ENCODE measurements at regions not wholly inside any gene's neighbourhood (a gene's known extent, or its start where the extent isn't known, plus 50 kb on each side); places are given as distances from the start of the nearest gene placed in this dataset.

GRCh38 chr10:121112579-121113384 lies 261.6 kb downstream of the WDR11 start:
- no peaks in the 10 kb centered on the region for H3K9me2 ChIP-seq (replicated peaks; ENCODE audit: insufficient read depth)
- no peak overlapping the region for H3K4me2 ChIP-seq
- H3K4me3 ChIP-seq: no peak overlapping the region
- peak; percentile 10 for DNase-seq (ENCODE audit: low spot score)
- no peaks in the 10 kb centered on the region for H3K79me2 ChIP-seq
- WGBS (ENCODE audit: low lambda C conversion rate, missing lambda C conversion rate): 76% methylated on average over 10 of the region's 10 CpGs
- H3K36me3 ChIP-seq (replicated peaks; ENCODE audit: insufficient read depth, low read depth): no peaks in the 10 kb centered on the region
- peak overlapping the region; percentile 47 for H3K27ac ChIP-seq
- H3K9me3 ChIP-seq (ENCODE audit: low read depth): no peaks in the 10 kb centered on the region
- H2AFZ ChIP-seq: no peak overlapping the region
- TF ChIP-seq EZH2phosphoT487 (IDR thresholded peaks at IDR 0.05; ENCODE audit: low read depth, severe bottlenecking, unreplicated experiment) (no peak), CTCF (IDR thresholded peaks at IDR 0.05; ENCODE audit: poor library complexity) (peak; percentile 27)
- no peaks in the 10 kb centered on the region for H4K20me1 ChIP-seq (ENCODE audit: insufficient read depth, poor library complexity, severe bottlenecking)
- H3K4me1 ChIP-seq (ENCODE audit: insufficient read depth): peaks cover 16% of the 10 kb centered on the region
- H3K27me3 ChIP-seq: no peaks in the 10 kb centered on the region

- no peaks in the 10 kb centered on the region for H3K36me3 ChIP-seq (replicated peaks; ENCODE audit: insufficient read depth, low read depth)
- peak overlapping the region; percentile 47 for H3K27ac ChIP-seq
- peak; percentile 40 for DNase-seq (ENCODE audit: low spot score)
- TF ChIP-seq CTCF (IDR thresholded peaks at IDR 0.05; ENCODE audit: poor library complexity) (no peak), EZH2phosphoT487 (IDR thresholded peaks at IDR 0.05; ENCODE audit: low read depth, severe bottlenecking, unreplicated experiment) (no peak), EZH2 (IDR thresholded peaks at IDR 0.05; ENCODE audit: borderline replicate concordance) (no peak)
- H2AFZ ChIP-seq: no peak overlapping the region
- H3K79me2 ChIP-seq: no peaks in the 10 kb centered on the region
- no peaks in the 10 kb centered on the region for H3K9me2 ChIP-seq (replicated peaks; ENCODE audit: insufficient read depth)
- no peak overlapping the region for H3K4me2 ChIP-seq
- no peaks in the 10 kb centered on the region for H3K9me3 ChIP-seq (ENCODE audit: low read depth)
- no peaks in the 10 kb centered on the region for H4K20me1 ChIP-seq (ENCODE audit: insufficient read depth, poor library complexity, severe bottlenecking)
- no peak overlapping the region for H3K4me3 ChIP-seq
- H3K27me3 ChIP-seq: no peaks in the 10 kb centered on the region
- peaks cover 16% of the 10 kb centered on the region for H3K4me1 ChIP-seq (ENCODE audit: insufficient read depth)
Observed at GRCh38 chr10:121113385-121113696, 262.2 kb downstream of the WDR11 start.

GRCh38 chr10:121113911-121114310 lies 262.7 kb downstream of the WDR11 start:
- Histone ChIP-seq H4K20me1 (ENCODE audit: insufficient read depth, poor library complexity, severe bottlenecking) (no peaks in the 10 kb centered on the region), H3K4me2 (no peak overlapping the region), H3K9me3 (ENCODE audit: low read depth) (no peaks in the 10 kb centered on the region), H3K4me3 (no peak overlapping the region), H3K27ac (peak overlapping the region; percentile 45), H2AFZ (no peak overlapping the region), H3K9me2 (replicated peaks; ENCODE audit: insufficient read depth) (no peaks in the 10 kb centered on the region), H3K4me1 (ENCODE audit: insufficient read depth) (peaks cover 16% of the 10 kb centered on the region), H3K36me3 (replicated peaks; ENCODE audit: insufficient read depth, low read depth) (no peaks in the 10 kb centered on the region), H3K27me3 (no peaks in the 10 kb centered on the region), H3K79me2 (no peaks in the 10 kb centered on the region)
- WGBS (ENCODE audit: low lambda C conversion rate, missing lambda C conversion rate): 47% methylated on average over 3 of the region's 3 CpGs
- TF ChIP-seq EZH2phosphoT487 (IDR thresholded peaks at IDR 0.05; ENCODE audit: low read depth, severe bottlenecking, unreplicated experiment) (no peak), EZH2 (IDR thresholded peaks at IDR 0.05; ENCODE audit: borderline replicate concordance) (no peak), CTCF (IDR thresholded peaks at IDR 0.05; ENCODE audit: poor library complexity) (no peak)
- no peak for DNase-seq (ENCODE audit: low spot score)
